Liver (tissue), 8 donors: ENCODE measurements at regions not wholly inside any gene's neighbourhood (a gene's known extent, or its start where the extent isn't known, plus 50 kb on each side); places are given as distances from the start of the nearest gene placed in this dataset.

ENCODE experiments used
- DNase-seq: peaks from one replicate; pipeline ENCODE4 v3.0.0-alpha.2; 2017; ENCODE audit warnings: low spot score
- H3K27ac ChIP-seq, 2 donors: one replicate each; pipeline ENCODE4 v1.7.0; 2013; ENCODE audit warnings: inconsistent platforms in 2 of 2, low read length in 2 of 2, control low read depth in 1 of 2, low read depth in 1 of 2, mild to moderate bottlenecking in 1 of 2
- H3K27me3 ChIP-seq, 4 donors: one replicate each; pipeline versions ENCODE4 v1.6.1 to v1.7.0; 2013; ENCODE audit warnings: low read length in 3 of 4, inconsistent platforms in 1 of 4, mild to moderate bottlenecking in 1 of 4, moderate library complexity in 1 of 4; ENCODE audit not compliant: control insufficient read depth in 4 of 4, insufficient read depth in 4 of 4
- H3K36me3 ChIP-seq, 4 donors: one replicate each; pipeline versions ENCODE4 v1.6.1 to v1.7.0; 2013; ENCODE audit warnings: low read length in 3 of 4, mild to moderate bottlenecking in 3 of 4, low read depth in 1 of 4, moderate library complexity in 1 of 4; ENCODE audit not compliant: control insufficient read depth in 4 of 4, insufficient read depth in 3 of 4
- H3K4me1 ChIP-seq, 4 donors: one replicate each; pipeline versions ENCODE4 v1.6.1 to v1.7.0; 2013; ENCODE audit warnings: low read length in 3 of 4, mild to moderate bottlenecking in 3 of 4, moderate library complexity in 1 of 4; ENCODE audit not compliant: control insufficient read depth in 4 of 4, insufficient read depth in 4 of 4
- H3K4me3 ChIP-seq, 3 donors: one replicate each; pipeline versions ENCODE4 v1.6.1 to v1.7.0; 2013; ENCODE audit warnings: low read length in 3 of 3, control low read depth in 1 of 3, low read depth in 1 of 3, mild to moderate bottlenecking in 1 of 3
- H3K9ac ChIP-seq, 2 donors: one replicate each; pipeline ENCODE4 v1.7.0; 2013; ENCODE audit warnings: low read length in 2 of 2, mild to moderate bottlenecking in 2 of 2, moderate library complexity in 2 of 2, control low read depth in 1 of 2, low read depth in 1 of 2
- H3K9me3 ChIP-seq, 4 donors: one replicate each; pipeline versions ENCODE4 v1.6.1 to v1.7.0; 2013; ENCODE audit warnings: low read length in 3 of 4; ENCODE audit not compliant: control insufficient read depth in 4 of 4
- EGR1 ChIP-seq, 2 donors: IDR thresholded peaks; 2 replicates each; pipeline ENCODE4 v1.6.1; 2016 to 2018; ENCODE audit warnings: antibody characterized with exemption in 2 of 2, low read depth in 2 of 2
- FOXA1 ChIP-seq: IDR thresholded peaks from 2 replicates; pipeline ENCODE4 v1.6.1; 2016; ENCODE audit warnings: antibody characterized with exemption
- GABPA ChIP-seq, 2 donors: IDR thresholded peaks in 1 of 2; conservative IDR thresholded peaks in 1 of 2; 2 replicates each; pipeline ENCODE4 v1.6.1; 2016; ENCODE audit warnings: antibody characterized with exemption in 2 of 2, mild to moderate bottlenecking in 1 of 2, moderate library complexity in 1 of 2
- HNF4A ChIP-seq, 2 donors: conservative IDR thresholded peaks; 2 replicates each; pipeline ENCODE4 v1.6.1; 2016; ENCODE audit warnings: antibody characterized with exemption in 2 of 2, mild to moderate bottlenecking in 2 of 2
- HNF4G ChIP-seq: IDR thresholded peaks from 2 replicates; pipeline ENCODE4 v1.6.1; 2016; ENCODE audit warnings: antibody characterized with exemption
- JUND ChIP-seq, 2 donors: IDR thresholded peaks; 2 replicates each; pipeline ENCODE4 v1.6.1; 2016; ENCODE audit warnings: antibody characterized with exemption in 2 of 2
- MAX ChIP-seq: IDR thresholded peaks from 2 replicates; pipeline ENCODE4 v1.6.1; 2016; ENCODE audit warnings: antibody characterized with exemption
- NR2F2 ChIP-seq: IDR thresholded peaks from 2 replicates; pipeline ENCODE4 v1.6.1; 2016; ENCODE audit warnings: antibody characterized with exemption
- RAD21 ChIP-seq, 2 donors: IDR thresholded peaks; 2 replicates each; pipeline ENCODE4 v1.6.1; 2016; ENCODE audit warnings: antibody characterized with exemption in 2 of 2, mild to moderate bottlenecking in 2 of 2
- REST ChIP-seq: IDR thresholded peaks from 2 replicates; pipeline ENCODE4 v1.6.1; 2016; ENCODE audit warnings: antibody characterized with exemption, mild to moderate bottlenecking
- RXRA ChIP-seq, 2 donors: IDR thresholded peaks; 2 replicates each; pipeline ENCODE4 v1.6.1; 2017 to 2018; ENCODE audit warnings: antibody characterized with exemption in 2 of 2, mild to moderate bottlenecking in 1 of 2
- SP1 ChIP-seq: IDR thresholded peaks from 2 replicates; pipeline ENCODE4 v1.6.1; 2018; ENCODE audit warnings: antibody characterized with exemption, mild to moderate bottlenecking
- TAF1 ChIP-seq: conservative IDR thresholded peaks from 2 replicates; pipeline ENCODE4 v1.6.1; 2016; ENCODE audit warnings: antibody characterized with exemption, mild to moderate bottlenecking
- YY1 ChIP-seq: IDR thresholded peaks from 2 replicates; pipeline ENCODE4 v1.6.1; 2016; ENCODE audit warnings: antibody characterized with exemption, mild to moderate bottlenecking
- ZBTB33 ChIP-seq: IDR thresholded peaks from 2 replicates; pipeline ENCODE4 v1.6.1; 2016; ENCODE audit warnings: antibody characterized with exemption
- WGBS: extraction: QIAGEN DNeasy Blood & Tissue Kit; methylation state at CpG from one replicate; pipeline ENCODE4 v1.1.7; 2013; 5-methylcytosine and 5-hydroxymethylcytosine counted together
- TF ChIP-seq, protein P1 (sequence below): IDR thresholded peaks from 2 replicates; pipeline ENCODE4 v1.6.1; 2016; ENCODE audit warnings: antibody characterized with exemption
- TF ChIP-seq, protein P2 (sequence below): fragments of 150-350 bp; IDR thresholded peaks from 2 replicates; pipeline ENCODE4 v1.5.1; 2017; ENCODE audit warnings: improper control_type of control experiment, low read depth, low read length; ENCODE audit not compliant: missing input control
- donor health status: healthy.
- donor health status: healthy.
- donor health status: healthy.
- donor health status: healthy.
- donor health status: healthy.

- WGBS: 87% methylated on average over 3 of the region's 3 CpGs
- no peaks in the 10 kb centered on the region for H3K9me3 ChIP-seq
- TF ChIP-seq JUND (IDR thresholded peaks at IDR 0.05): no peak
- TF ChIP-seq RAD21 (IDR thresholded peaks at IDR 0.05): no peak
- TF ChIP-seq MAX: no peak
- TF ChIP-seq, protein P1, sequence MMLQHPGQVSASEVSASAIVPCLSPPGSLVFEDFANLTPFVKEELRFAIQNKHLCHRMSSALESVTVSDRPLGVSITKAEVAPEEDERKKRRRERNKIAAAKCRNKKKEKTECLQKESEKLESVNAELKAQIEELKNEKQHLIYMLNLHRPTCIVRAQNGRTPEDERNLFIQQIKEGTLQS: no peak
- TF ChIP-seq TAF1: no peak
- TF ChIP-seq, protein P2, sequence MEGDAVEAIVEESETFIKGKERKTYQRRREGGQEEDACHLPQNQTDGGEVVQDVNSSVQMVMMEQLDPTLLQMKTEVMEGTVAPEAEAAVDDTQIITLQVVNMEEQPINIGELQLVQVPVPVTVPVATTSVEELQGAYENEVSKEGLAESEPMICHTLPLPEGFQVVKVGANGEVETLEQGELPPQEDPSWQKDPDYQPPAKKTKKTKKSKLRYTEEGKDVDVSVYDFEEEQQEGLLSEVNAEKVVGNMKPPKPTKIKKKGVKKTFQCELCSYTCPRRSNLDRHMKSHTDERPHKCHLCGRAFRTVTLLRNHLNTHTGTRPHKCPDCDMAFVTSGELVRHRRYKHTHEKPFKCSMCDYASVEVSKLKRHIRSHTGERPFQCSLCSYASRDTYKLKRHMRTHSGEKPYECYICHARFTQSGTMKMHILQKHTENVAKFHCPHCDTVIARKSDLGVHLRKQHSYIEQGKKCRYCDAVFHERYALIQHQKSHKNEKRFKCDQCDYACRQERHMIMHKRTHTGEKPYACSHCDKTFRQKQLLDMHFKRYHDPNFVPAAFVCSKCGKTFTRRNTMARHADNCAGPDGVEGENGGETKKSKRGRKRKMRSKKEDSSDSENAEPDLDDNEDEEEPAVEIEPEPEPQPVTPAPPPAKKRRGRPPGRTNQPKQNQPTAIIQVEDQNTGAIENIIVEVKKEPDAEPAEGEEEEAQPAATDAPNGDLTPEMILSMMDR: no peak
- TF ChIP-seq GABPA (IDR thresholded peaks at IDR 0.05 in 1 of 2, conservative IDR thresholded peaks at IDR 0.05 in 1 of 2): no peak
- TF ChIP-seq NR2F2: no peak
- no peak for TF ChIP-seq ZBTB33
- TF ChIP-seq FOXA1: no peak
Observed at GRCh38 chr11:15499674-15500073, 385.0 kb downstream of the INSC start.

DNA sequence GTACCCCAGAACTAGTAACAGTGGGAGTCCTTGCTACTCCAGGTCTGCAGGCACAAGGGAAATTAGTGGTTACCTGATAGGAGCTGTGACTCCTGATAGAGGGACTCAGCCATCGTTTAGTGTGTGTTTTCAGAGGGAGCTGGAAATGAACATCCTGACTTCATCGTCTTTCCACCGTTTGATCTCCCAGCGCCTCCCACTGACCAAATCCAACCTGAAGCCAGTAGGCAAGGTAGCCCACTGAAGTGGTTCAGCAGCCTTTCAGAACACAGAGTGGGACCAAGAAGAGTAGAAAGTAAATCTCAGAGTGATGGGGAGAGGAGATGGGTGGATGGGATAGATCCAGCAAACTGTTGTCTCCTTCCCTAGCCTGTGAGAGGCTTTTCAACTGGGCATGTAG lies 385.9 kb downstream of the INSC start:
- TF ChIP-seq EGR1 (IDR thresholded peaks at IDR 0.05; ENCODE audit: low read depth in 2 of 2) (no peak), YY1 (no peak), NR2F2 (no peak), RAD21 (IDR thresholded peaks at IDR 0.05) (no peak), FOXA1 (no peak), TAF1 (no peak), HNF4A (conservative IDR thresholded peaks at IDR 0.05) (no peak), ZBTB33 (no peak), RXRA (IDR thresholded peaks at IDR 0.05) (no peak), GABPA (IDR thresholded peaks at IDR 0.05 in 1 of 2, conservative IDR thresholded peaks at IDR 0.05 in 1 of 2) (no peak), JUND (IDR thresholded peaks at IDR 0.05) (no peak), HNF4G (no peak), MAX (no peak), SP1 (no peak), REST (no peak)
- TF ChIP-seq, protein P1: no peak
- Histone ChIP-seq H3K9ac (no peak overlapping the region), H3K4me1 (peaks cover 5 to 25% (median 9%) of the 10 kb centered on the region in 4 donors), H3K9me3 (no peaks in the 10 kb centered on the region), H3K27ac (no peak overlapping the region), H3K36me3 (no peaks in the 10 kb centered on the region), H3K4me3 (no peak overlapping the region), H3K27me3 (no peaks in the 10 kb centered on the region)
- no peak for DNase-seq
- WGBS: 79% methylated on average over 4 of the region's 4 CpGs

More at GRCh38 chr11:15499674-15500073, 385.0 kb downstream of the INSC start:
- DNase-seq: no peak
- Histone ChIP-seq H3K36me3 (no peaks in the 10 kb centered on the region), H3K27ac (no peak overlapping the region), H3K4me3 (no peak overlapping the region), H3K27me3 (no peaks in the 10 kb centered on the region), H3K4me1 (peaks cover 8 to 30% (median 13%) of the 10 kb centered on the region in 4 donors), H3K9ac (no peak overlapping the region)
